ENCODE measurements at regions not wholly inside any gene's neighbourhood (a gene's known extent, or its start where the extent isn't known, plus 50 kb on each side); places are given as distances from the start of the nearest gene placed in this dataset.

DNA sequence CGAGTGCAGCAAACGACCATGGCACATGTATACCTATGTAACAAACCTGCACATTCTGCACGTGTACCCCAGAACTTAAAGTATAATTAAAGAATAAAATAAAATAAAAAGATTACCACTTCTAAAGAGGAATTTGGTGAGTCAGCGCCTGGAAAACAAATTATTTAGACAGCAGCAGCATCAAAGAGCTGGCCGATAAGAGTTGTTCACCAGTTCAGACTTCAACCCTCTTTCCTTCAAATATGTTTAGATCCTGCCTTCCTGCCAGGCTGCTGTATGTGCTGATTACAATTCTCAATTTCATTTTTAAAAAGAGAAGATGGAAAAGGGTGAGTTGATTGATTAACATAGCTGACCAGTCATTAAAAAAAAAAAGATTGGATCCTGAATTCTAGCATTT is 672.0 kb upstream of the NRP1 start:
- Histone ChIP-seq H3K79me1 (ENCODE audit: low read depth, low read length) (no peaks in the 10 kb centered on the region), H3K14ac (ENCODE audit: insufficient read length) (no peak overlapping the region), H2AFZ (ENCODE audit: low read length) (no peak overlapping the region), H4K5ac (ENCODE audit: insufficient read length, low read depth, low read length) (no peak overlapping the region), H3K56ac (replicated peaks; ENCODE audit: insufficient read length, low read depth, low read length) (no peak overlapping the region), H4K8ac (ENCODE audit: extremely low read depth, insufficient read depth, low read length) (no peak overlapping the region), H3K27me3 (replicated peaks in 1 of 4; ENCODE audit: control insufficient read depth in 3 of 4, extremely low read depth in 1 of 4, insufficient read depth in 3 of 4, low read length in 3 of 4) (no peaks in the 10 kb centered on the region), H3K4ac (replicated peaks; ENCODE audit: insufficient read length, low read depth, low read length) (no peak overlapping the region), H2BK15ac (ENCODE audit: low read length) (no peak overlapping the region), H3K9ac (replicated peaks in 1 of 4; ENCODE audit: extremely low read depth in 1 of 4, low read depth in 3 of 4, low read length in 3 of 4) (no peak overlapping the region), H2BK12ac (ENCODE audit: low read depth, low read length) (no peak overlapping the region), H3K4me3 (ENCODE audit: extremely low read depth in 1 of 4, insufficient read depth in 2 of 4, low read depth in 3 of 4, low read length in 4 of 4) (no peak overlapping the region), H3K4me1 (replicated peaks in 1 of 4; ENCODE audit: control insufficient read depth in 3 of 4, insufficient read depth in 4 of 4, low read length in 3 of 4) (peaks cover 0 to 5% (median 2%) of the 10 kb centered on the region in 4 experiments; a peak in 2 of 7 replicates), H3K36me3 (ENCODE audit: control insufficient read depth in 2 of 4, insufficient read depth in 4 of 4, low read length in 3 of 4) (no peaks in the 10 kb centered on the region), H4K20me1 (replicated peaks in 1 of 2; ENCODE audit: control insufficient read depth in 1 of 2, insufficient read depth in 2 of 2, low read length in 2 of 2) (no peaks in the 10 kb centered on the region), H4K91ac (replicated peaks; ENCODE audit: insufficient read length, low read length) (no peak overlapping the region), H3K4me2 (ENCODE audit: insufficient read depth in 1 of 2, low read depth in 2 of 2, low read length in 2 of 2) (no peak overlapping the region), H3K18ac (ENCODE audit: extremely low read depth, low read length) (no peak overlapping the region), H2BK20ac (ENCODE audit: low read length) (no peak overlapping the region), H3K9me3 (ENCODE audit: insufficient read depth in 2 of 2, low read depth in 1 of 2, low read length in 1 of 2) (no peaks in the 10 kb centered on the region), H2BK120ac (replicated peaks; ENCODE audit: low read depth, low read length) (no peak overlapping the region), H2AK5ac (ENCODE audit: low read depth, low read length) (no peak overlapping the region), H3K79me2 (ENCODE audit: control insufficient read depth in 1 of 2, insufficient read depth in 2 of 2, low read length in 2 of 2) (no peaks in the 10 kb centered on the region), H3K23me2 (ENCODE audit: low read depth, low read length) (no peaks in the 10 kb centered on the region), H3K27ac (ENCODE audit: low read depth, low read length) (no peak overlapping the region), H2BK5ac (ENCODE audit: low read depth, low read length) (no peak overlapping the region), H3K23ac (ENCODE audit: insufficient read length) (no peak overlapping the region)
- POLR2A ChIA-PET (ENCODE audit: partially characterized antibody) = no interaction called here
- CTCF ChIA-PET (ENCODE audit: partially characterized antibody) = interaction anchor here (0.9 to 1.5 kb wide), 3 partner anchors 10 to 13 kb away, joined by 3 to 4 read pairs (median 3); no protein-coding TSS in a partner anchor
- FAIRE-seq (no peak), DNase-seq (ENCODE audit: low read depth in 1 of 2, low spot score in 2 of 2) (no peak)
- WGBS, 2 experiments (ENCODE audit: extremely low coverage in 1 of 2, insufficient coverage in 1 of 2, insufficient read length in 1 of 2, insufficient replicate concordance in 2 of 2, low coverage in 1 of 2, low lambda C conversion rate in 2 of 2, missing lambda C conversion rate in 1 of 2) = 94% methylated on average over 5 of the region's 5 CpGs; no CpG with 5 or more reads in 1 of the 2 experiments
- TF ChIP-seq SP2 (IDR thresholded peaks at IDR 0.05; ENCODE audit: low read length) (no peak), EGR1 (IDR thresholded peaks at IDR 0.05; ENCODE audit: borderline replicate concordance, low read depth, low read length) (no peak), EP300 (IDR thresholded peaks at IDR 0.05; ENCODE audit: borderline replicate concordance in 1 of 2, low read depth in 2 of 2, low read length in 2 of 2) (no peak), HDAC6 (IDR thresholded peaks at IDR 0.05; ENCODE audit: low read depth, low read length) (no peak), YY1 (IDR thresholded peaks at IDR 0.05; ENCODE audit: low read depth, low read length) (no peak), CHD1 (IDR thresholded peaks at IDR 0.05; ENCODE audit: low read depth, low read length) (no peak), EZH2 (IDR thresholded peaks at IDR 0.05; ENCODE audit: low read depth, low read length, severe bottlenecking) (no peak), POU5F1 (IDR thresholded peaks at IDR 0.05; ENCODE audit: low read depth, low read length) (no peak), CHD2 (IDR thresholded peaks at IDR 0.05; ENCODE audit: low read length) (no peak)
- TF ChIP-seq, protein P1, sequence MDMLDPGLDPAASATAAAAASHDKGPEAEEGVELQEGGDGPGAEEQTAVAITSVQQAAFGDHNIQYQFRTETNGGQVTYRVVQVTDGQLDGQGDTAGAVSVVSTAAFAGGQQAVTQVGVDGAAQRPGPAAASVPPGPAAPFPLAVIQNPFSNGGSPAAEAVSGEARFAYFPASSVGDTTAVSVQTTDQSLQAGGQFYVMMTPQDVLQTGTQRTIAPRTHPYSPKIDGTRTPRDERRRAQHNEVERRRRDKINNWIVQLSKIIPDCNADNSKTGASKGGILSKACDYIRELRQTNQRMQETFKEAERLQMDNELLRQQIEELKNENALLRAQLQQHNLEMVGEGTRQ (IDR thresholded peaks at IDR 0.05; ENCODE audit: low read length) = no peak
- TF ChIP-seq, protein P2, sequence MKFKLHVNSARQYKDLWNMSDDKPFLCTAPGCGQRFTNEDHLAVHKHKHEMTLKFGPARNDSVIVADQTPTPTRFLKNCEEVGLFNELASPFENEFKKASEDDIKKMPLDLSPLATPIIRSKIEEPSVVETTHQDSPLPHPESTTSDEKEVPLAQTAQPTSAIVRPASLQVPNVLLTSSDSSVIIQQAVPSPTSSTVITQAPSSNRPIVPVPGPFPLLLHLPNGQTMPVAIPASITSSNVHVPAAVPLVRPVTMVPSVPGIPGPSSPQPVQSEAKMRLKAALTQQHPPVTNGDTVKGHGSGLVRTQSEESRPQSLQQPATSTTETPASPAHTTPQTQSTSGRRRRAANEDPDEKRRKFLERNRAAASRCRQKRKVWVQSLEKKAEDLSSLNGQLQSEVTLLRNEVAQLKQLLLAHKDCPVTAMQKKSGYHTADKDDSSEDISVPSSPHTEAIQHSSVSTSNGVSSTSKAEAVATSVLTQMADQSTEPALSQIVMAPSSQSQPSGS (IDR thresholded peaks at IDR 0.05; ENCODE audit: low read length) = no peak
- TF ChIP-seq, protein P3, sequence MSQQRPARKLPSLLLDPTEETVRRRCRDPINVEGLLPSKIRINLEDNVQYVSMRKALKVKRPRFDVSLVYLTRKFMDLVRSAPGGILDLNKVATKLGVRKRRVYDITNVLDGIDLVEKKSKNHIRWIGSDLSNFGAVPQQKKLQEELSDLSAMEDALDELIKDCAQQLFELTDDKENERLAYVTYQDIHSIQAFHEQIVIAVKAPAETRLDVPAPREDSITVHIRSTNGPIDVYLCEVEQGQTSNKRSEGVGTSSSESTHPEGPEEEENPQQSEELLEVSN (IDR thresholded peaks at IDR 0.05) = no peak

Data from H1 (cell line).